Fibroblast of skin of back (primary cell): ENCODE measurements at regions not wholly inside any gene's neighbourhood (a gene's known extent, or its start where the extent isn't known, plus 50 kb on each side); places are given as distances from the start of the nearest gene placed in this dataset.
A peak's percentile ranks its signal among the peaks of the same experiment; 100 is the strongest.

ENCODE experiments used
- DNase-seq: peaks from one replicate; pipeline ENCODE4 v3.0.0-alpha.2; 2013

DNA sequence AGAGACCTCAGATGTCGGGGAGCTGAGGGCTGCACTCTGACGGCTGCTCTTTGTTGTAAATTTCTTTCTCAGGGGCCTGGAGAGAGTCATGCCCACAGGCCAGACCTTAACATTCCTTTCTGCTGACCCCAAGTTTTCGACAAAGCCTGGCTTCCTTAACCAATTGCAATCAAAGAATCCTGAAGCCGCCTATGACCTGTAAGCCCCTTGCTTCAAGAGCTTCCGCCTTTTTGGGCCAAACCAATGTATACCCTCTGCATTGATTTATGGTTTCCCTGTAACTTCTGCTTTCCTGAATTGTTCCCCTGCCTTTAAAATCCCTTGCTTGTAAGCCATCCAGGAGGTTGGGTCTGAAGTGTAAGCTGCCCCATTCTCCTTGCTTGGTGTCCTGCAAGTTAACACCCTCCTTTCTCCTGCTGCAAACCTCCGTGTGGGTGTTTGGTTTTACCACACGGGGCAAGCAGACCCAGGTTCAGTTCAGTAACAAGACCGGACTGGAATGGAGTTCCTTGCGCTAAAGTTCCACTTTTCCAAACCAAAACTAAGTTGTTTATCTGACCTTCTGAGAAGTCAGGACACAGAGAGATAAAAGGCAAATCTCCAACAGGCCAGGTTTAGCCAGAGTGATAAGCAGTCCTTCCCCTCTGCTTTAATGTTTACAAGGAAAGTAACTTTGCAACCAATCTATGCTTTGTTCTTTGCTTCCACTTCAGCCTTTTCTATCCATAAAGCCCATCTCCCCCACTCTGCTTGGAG, 141.6 kb downstream of the KCNJ12 start:
- DNase-seq = no peak

DNA sequence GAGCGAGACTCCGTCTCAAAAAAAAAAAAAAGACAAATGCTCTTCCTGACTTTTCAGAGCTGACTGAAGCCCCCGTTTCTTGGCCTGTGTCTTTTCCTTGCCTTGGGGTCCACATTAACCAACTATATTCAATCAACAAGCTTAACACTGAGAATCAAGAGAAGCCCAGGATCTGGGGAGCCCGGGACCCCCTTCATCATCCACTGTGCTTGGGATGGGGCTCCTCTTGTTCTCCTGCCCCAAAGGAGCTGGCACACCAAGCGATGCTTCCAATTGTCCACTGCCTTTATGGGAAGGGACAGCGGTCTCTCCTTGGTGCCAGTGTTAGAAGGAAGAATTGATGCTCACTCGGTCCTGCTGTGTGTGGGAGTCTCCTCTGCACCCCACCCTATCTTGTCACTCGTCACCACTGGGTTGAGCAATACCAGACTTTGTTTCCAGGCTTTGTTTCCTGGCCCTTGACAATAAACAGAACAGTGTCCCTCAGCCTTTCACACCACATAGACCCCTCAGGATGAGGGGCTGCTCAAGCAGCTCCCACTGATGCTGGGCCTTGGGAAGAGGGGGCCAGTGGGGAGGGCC, 146.7 kb downstream of the KCNJ12 start:
- DNase-seq = no peak

DNA sequence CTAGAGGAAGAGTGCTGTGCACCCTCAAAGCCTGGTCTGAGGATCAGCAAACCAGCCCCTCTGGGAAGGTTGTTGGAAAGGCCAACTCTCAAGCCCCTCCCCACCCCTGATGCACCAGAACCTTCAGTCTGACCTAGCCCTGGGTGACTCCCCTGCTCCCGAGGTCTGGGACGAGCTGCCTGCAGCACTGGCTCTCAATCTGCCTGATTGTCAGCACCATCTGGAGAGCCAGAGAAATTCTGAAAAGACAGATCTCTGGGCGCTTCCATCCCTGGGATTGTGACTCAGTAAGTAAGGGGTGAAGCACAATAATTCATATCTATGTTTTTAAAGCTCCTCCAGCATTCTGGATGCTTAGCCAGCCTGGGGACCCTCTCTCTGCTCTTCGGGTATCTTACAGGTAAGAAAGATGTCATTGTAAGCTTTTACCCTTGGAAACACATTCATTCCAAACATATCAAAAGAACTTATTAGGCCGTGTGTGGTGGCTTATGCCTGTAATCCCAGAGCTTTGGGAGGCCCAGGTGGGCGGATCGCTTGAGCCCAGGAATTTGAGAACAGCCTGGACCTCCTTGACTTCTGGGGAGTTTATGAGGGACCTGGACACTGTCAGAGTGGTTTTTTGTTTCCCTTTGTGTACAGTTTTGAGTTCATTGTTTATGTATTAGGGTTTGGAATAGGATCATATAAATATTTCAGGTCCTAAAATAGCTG, 147.5 kb downstream of the KCNJ12 start:
- no peak for DNase-seq

DNA sequence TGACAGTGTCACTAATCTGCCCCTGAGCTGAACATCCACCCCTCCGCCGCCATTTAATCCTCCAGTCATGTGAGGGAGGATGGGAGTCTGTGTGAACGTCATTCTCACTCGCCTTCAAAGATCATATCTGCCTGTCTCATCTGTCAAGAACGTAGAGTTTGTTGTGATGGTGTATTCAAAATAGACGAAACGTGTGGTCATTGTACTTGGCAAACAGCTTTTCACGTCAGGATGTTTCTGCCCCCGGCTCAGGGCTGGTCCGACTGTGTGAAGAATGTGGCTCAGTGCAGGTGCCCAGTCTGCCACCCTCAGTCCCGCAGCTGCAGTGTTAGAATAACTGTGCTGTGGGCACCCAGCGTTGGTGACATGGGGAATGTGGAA, 148.0 kb downstream of the KCNJ12 start:
- no peak for DNase-seq

DNA sequence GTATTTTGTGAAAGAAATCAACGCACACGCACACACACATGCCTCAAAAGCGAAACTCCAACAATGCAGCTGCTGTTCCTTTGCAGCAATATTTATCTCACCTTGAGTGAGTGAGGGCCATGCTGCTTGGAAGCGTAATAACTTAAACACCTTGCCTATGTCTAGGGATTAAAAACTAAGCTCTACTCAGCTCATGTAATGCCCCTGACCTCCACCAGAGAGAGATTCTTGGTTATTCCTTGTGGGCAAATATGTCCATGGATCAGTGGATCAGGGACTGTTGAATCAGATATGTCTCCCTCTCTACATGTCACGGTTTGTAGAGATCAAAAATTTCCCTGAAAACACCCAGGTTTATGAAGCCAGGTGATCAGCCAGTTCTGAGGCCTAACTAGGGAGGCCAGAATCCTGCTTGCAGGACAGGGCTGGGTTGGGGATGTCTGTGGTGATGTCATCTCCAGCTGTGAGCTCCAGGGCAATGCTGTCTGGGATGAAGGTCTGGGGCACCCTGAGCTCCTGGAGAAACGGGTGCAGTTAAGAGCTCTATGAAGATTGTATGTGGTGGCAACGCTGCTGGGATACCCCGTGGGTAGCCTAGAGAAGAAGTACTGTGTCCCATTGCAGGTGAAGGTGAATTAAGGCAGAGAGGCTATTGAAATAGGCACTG, 149.4 kb downstream of the KCNJ12 start:
- no peak for DNase-seq

DNA sequence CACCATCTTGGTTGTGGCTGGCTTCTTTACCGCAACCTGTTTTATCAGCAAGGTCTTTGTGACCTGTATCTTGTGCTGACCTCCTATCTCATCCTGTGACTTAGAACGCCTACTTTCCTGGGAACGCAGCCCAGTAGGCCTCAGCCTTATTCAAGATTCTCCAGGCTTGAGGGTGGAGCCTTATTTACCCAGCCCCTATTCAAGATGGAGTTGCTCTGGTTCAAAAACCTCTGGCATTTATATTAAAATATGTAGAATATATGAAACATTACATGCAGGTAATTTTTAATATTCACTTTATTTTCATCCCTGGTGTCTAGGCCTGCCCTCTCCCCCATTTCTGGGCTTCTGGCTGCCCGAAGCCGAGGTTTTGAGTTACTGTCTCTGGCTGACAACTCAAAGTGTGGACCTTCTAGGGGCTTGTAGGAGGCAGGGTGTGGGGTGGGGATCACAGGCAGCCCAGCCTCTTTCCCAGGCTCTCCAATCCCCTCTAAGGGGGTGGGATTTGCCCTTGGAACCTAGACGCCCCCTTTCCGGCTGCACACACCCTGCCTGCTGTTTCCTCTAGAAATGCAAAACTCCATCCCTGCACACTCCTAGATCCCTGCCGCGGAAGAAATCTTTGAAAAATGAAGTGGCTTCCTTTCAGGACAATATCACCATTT, 152.0 kb downstream of the KCNJ12 start:
- DNase-seq = no peak

DNA sequence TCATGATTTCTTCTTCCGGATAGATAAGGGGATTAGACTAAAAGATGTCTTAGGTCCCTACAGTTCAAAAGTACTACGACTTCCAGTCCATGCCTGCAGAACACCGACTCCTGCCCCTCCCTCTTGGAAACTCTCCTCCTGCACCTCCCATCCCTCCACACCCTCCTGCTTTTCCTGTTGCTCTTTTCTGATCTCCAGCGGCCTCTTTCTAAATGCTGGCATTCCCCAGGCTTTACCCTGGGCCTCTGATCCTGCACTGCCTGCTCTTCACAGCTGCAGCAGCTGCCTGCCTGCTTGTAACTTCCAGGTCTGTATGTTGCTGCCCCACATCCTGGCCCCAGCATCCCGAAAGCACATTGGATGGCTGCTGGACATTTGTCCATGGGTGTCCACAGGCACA, 154.2 kb downstream of the KCNJ12 start:
- no peak for DNase-seq

DNA sequence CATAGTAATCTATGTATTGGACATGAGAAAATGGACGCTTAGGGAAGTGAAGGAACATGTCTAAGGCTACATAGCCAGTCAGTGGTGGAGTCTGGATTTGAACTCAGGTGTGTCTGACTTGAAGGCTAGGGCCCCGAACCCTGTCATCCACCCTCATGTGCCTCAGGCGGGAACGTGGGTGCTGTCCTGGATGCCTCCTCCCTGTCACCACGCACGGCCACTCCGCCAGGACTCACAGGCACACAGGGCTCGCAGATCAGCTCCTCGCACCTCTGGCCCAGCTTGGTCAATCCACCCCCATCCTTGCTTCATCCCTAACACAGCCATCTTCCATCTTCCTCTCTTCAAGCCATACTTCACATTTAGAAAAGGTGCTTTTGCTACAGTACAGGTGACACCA, 154.7 kb downstream of the KCNJ12 start:
- DNase-seq = no peak

DNA sequence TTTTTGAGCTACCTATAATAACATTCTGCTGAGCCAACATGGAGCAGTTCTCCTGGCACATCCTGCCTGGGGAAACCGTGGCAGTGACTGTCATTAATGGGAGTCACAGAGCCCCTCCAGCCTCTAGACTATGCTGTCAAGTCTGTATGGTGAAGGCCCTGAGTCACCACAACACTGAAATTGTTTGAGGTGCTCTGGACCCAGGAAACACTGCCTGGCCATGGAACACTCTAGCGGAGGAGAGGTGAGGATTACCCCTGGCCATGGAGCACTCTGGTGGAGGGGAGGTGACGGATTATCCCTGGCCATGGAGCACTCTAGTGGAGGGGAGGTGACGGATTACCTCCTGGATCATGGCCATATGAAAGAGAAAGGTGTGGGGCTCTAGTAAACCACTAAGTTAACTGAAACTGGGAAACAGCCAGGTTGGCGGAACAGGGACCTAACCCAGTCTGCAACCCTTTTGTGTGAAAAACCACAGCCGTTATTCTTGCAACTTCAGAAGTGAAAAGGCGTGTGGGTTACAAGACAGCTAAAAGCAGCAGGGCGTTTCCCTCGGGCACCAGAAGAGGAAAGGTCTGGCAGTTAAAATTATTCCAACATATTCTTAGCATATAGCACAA, 156.7 kb downstream of the KCNJ12 start:
- DNase-seq = no peak

DNA sequence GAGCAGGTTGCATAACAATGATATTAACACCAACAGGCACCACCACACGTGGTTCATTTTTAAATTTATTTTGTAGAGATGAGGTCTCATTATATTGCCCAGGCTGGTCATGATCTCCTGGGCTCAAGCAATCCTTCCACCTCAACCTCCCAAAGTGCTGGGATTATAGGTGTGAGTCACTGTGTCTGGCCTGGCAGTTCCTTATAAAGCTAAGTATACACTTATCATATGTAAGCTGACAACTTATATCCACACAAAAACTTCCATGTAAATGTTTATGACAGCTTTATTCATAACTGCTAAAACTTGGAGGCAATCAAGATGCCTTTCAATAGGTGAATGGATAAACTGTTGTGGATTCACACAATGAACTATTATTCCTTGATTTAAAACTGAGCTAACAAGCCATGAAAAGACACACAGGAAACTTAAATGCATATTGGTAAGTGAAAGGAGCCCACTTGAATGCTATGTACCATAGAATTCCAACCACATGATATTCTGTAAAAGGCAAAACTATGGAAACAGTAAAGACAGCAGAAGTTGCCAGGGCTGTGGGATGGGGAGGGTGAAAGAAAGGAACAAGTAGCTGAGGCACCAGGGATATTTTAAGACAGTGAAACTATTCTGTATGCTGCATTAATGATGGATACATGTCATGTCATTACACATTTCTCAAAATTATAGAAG, 156.5 kb upstream of the KCNJ18 start:
- no peak for DNase-seq

DNA sequence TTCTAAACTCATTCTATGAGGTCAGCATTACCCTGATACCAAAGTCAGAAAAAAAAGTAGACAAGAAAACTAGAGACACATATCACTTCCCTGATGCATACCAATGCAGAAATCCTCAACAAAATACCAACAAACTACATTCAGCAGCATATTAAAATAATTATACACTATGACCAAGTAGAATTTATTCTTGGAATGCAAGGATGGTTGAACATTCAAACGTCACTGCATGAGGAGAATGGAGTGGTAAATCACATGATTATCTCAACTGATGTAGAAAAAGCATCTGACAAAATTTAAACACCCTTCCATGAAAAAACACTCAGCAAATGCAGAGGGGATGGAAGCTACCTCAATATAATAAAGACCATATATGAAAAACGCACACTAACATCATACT, 155.0 kb upstream of the KCNJ18 start:
- DNase-seq = no peak

DNA sequence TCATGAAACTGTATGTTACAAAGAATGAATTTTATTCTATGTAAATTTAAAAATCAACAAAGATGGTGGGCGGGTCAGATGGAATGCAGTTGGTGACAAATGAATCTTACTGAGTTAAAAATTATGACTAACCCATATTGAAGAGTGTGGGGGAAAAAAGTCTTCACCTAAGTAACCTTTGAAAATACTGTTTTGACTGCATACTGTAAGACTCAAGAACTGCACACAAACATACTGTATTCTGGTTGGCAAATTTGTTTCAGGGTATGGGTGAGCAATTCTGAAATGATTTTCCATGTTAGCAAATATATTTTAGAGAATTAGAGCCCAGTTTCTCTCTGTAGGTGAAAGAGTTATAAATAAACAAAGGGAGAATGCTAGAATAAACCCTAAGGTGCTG, 153.7 kb upstream of the KCNJ18 start:
- no peak for DNase-seq

DNA sequence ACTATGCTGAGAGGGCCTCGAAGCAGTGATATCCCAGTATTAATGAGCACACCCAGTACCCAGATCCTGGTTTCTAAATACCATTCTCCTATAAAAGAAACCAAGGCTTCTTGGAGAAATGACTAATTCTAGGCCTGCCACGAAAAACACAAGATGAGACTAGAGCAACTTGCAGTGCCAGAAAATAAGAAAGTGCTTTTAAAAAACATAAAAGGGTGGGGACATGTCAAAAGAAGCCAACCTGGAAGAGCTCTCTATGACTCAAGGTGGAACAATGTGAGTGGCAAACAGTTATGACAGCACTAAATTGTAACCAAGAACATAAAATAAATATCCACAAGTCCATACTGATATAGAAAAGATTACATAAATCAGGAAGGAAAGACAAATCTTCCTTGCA, 153.2 kb upstream of the KCNJ18 start:
- DNase-seq = peak; percentile 14

DNA sequence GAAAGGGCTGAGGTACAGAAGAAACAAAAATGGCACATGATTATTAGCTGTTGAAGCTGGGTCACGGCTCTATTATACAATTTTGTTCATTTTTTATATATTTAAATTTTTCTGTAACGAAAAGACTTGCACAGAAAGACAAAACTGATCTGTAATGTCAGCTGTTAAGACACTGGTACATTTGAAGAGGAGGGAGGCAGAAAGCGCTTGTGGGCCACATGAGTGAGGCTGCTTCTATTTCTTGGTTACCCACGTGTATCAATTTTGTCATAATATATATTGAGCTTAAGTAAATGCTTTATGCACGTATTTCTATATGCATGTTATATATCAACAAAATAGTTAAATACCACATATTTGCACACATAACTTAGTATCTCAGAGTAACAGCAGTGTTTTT, 151.8 kb upstream of the KCNJ18 start:
- DNase-seq = no peak

DNA sequence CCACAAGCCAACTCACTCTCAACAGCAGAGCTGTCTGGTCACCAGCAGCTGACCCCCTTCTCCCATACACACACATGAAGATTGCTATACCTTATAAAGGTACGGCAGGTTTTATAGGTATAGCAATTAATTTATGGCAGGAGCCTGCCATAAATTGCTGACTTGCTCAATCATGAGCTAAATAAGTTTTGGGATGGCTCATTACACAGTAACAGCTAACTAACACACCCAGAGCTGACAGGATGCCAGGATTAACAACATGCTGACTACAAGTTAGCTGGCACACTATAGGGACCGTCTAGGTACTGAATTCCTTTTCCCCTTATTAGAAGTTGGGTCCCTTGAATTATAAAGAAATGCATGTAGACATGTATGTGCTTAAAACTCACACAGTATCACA, 150.3 kb upstream of the KCNJ18 start:
- no peak for DNase-seq

DNA sequence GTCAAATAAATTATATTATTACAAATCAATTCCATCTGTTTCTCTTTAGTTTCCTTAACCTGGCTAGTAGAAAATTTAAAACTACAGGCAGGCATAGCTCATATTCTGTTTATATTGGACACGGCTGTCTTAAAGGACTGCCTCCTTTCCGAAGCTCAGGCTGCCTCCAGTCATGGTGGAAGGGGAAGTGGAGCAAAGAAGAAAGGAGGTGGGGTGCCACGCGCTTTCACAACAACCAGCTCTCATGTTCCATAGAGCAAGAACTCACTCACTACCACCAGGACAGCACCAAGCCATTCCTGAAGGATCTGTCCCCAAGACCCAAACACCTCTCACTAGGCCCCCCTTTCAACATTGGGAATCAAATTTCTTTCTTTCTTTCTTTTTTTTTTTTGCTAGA, 149.3 kb upstream of the KCNJ18 start:
- DNase-seq = no peak

DNA sequence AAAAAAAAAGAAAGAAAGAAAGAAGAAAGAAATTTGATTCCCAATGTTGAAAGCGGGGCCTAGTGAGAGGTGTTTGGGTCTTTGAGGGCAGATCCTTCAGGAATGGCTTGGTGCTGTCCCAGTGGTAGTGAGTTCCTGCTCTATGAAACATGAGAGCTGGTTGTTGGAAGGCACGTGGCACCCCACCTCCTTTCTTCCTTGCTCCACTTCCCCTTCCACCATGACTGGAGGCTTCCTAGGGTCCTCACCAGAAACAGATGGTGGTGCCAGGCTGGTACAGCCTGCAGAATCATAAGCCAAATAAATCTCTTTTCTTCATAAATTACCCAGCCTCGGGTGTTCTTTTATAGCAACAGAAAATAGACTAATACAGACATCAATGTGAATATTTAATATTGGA, 147.3 kb upstream of the KCNJ18 start:
- DNase-seq = no peak

DNA sequence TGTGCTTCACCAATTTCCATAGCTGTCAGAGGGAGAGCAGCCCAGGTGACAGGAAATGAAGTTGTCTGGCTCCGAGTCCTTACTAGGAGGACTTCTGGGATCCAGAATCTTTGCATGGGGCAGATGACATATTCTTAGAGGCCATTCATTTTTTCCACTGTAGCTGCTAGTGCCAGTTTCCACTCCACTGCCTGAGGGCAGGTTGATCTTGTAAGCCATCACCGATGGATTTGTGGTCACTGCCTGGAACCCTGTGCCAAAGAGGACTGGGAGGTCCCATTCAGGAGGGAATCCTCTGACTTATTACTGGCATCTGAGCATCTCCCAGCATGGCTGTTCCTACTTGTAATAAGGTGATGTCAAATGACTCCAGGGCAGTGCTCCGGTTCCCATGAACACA, 144.1 kb upstream of the KCNJ18 start:
- DNase-seq = no peak

DNA sequence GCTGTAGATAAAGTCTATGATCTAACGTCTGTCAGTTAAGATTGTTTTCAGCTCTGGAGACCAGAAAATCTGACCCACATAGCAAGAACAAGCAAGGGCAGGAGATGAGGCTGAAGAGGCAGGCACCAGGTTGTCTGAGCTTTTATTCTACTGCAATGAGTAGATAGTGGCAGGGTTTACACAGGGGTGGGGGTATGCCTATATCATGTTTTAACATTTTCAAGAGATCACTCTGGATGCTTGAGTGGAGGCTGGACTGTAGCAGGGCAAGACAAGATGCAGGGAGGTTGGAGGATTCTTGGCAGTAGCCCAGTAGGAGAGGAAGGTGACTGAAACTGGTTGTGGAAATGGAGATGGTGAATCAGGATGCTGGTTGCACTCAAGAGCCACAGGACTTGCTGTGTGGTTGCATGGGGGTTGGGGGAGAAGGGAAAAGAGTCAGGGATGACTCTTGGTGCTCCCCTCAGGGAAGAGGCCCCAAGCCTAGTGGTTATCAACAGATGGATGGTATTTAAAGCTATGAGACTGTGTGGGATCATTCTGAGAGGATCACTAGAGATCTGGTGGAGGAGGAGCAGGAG, 143.1 kb upstream of the KCNJ18 start:
- DNase-seq = peak; percentile 55

DNA sequence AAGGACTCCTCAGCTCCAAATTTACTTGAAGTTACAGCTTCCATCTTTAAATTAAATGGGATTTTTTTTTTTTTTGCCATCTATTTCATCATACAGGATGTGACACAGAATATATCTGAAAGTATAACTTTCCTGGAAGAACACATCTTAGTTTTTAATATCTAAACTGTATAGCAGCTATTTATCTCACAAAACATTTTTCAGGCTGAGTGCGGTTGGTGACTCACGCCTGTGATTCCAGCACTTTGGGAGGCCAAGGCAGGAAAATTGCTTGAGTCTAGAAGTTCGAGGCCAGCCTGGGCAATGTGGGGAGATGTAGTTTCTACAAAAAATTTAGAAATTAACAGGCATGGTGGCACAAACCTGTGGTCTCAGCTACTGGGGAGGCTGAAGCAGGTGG, 142.3 kb upstream of the KCNJ18 start:
- DNase-seq = peak; percentile 77

DNA sequence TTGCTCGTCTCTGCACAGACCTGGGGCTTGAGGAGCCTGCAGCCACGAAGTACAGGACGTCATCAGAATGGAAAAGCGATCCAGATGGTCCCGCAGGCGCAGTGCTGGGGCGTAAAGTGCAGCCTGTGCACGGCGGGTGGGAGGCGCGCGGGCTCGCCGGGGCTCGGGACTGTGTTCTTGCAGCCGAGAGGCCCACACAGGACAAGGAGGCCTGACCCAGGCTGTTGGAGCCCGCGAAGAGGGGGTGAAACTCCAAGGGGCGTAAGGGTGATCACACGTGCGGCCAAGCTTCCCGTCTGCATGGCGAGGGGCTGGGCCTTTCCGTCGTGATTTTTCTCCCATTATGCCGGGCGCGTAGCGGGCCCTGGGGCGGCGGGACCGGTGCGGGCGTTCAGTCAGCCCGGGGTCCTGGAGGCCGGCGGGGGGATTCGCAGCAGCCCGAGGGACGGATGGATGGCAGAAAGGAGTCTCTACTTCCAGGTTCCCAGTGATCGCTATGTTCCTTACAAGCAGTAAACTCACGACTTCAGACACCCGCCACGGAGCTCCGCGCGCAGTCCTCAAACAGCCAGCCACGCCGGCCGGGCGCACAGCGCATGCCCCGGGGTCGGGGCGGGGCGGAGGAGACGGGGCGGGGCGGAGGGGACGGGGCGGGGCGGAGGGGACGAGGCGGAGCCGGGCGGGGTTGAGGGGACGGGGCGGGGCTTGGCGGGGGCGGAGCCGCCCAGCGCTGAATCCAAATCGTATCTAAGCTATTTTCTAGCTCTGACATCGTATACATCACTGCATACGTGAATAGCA, 141.0 kb upstream of the KCNJ18 start:
- DNase-seq = peak; percentile 85
